ENCODE measurements at regions not wholly inside any gene's neighbourhood (a gene's known extent, or its start where the extent isn't known, plus 50 kb on each side); places are given as distances from the start of the nearest gene placed in this dataset.

DNA sequence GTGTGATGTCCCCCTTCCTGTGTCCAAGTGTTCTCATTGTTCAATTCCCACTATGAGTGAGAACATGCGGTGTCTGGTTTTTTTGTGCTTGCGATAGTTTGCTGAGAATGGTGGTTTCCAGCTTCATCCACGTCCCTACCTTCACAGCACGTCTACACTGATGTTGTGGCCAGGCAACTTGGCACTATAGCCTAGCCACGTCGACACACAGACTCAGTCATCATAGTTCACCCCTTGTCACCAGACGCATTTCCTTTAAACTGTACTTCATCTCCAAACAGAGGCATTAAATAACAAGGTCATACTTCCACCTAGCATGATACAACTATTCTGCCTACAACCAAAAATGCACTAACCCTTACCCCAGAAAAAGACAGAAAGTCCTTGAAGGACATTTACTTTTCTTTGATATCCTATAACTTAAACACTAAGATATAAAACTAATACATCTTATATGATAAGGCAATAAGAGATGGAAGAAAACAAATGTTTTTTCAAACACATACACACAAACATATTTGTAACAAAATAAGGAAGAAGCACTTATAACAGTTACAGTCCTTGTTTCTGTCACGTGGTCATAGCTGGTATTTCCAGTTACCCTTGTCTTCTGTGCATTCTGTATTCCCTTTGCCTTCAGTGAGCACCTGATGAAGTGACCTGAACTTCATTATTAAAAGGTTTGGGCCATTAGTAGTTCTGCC is 121.4 kb downstream of the KLF13 start:
- no peak for DNase-seq
- no peak overlapping the region for H3K27ac ChIP-seq
- TF ChIP-seq, protein P1, sequence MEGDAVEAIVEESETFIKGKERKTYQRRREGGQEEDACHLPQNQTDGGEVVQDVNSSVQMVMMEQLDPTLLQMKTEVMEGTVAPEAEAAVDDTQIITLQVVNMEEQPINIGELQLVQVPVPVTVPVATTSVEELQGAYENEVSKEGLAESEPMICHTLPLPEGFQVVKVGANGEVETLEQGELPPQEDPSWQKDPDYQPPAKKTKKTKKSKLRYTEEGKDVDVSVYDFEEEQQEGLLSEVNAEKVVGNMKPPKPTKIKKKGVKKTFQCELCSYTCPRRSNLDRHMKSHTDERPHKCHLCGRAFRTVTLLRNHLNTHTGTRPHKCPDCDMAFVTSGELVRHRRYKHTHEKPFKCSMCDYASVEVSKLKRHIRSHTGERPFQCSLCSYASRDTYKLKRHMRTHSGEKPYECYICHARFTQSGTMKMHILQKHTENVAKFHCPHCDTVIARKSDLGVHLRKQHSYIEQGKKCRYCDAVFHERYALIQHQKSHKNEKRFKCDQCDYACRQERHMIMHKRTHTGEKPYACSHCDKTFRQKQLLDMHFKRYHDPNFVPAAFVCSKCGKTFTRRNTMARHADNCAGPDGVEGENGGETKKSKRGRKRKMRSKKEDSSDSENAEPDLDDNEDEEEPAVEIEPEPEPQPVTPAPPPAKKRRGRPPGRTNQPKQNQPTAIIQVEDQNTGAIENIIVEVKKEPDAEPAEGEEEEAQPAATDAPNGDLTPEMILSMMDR (IDR thresholded peaks at IDR 0.05): no peak

DNA sequence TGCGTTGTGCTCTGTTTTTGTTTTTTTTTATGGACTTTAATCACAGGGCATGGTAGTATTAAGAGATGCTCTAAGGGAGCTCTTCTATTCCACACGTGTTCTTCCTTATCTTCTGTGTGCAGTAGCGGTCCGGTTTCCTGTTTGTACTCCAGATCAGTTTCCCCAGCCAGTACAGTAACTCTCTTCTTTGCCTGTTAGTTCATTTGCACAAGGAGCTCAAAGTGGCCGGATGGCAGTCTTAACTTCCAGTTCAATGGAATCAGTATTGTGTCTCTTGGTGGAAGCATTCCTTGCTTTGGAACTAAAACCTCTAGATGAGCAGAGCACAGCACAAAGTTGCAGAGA is 122.0 kb downstream of the KLF13 start:
- H3K27ac ChIP-seq: no peak overlapping the region
- intact Hi-C loops (cut with DNase I; ENCODE audit: low total_unique reads): no loop called here
- no peak overlapping the region for H3K4me3 ChIP-seq
- no peaks in the 10 kb centered on the region for H3K36me3 ChIP-seq
- peaks cover 0 to 11% (median 2%) of the 10 kb centered on the region in 4 donors for H3K4me1 ChIP-seq
- TF ChIP-seq, protein P1 (IDR thresholded peaks at IDR 0.05): no peak
- H3K27me3 ChIP-seq: no peaks in the 10 kb centered on the region
- no peak for DNase-seq
- H3K9me3 ChIP-seq: no peaks in the 10 kb centered on the region

More for the DNA sequence above, 121.4 kb downstream of the KLF13 start:
- Histone ChIP-seq H3K4me1 (peaks cover 0 to 16% (median 2%) of the 10 kb centered on the region in 4 donors), H3K9me3 (no peaks in the 10 kb centered on the region), H3K27me3 (no peaks in the 10 kb centered on the region), H3K4me3 (no peak overlapping the region), H3K36me3 (no peaks in the 10 kb centered on the region)
- intact Hi-C loops (cut with DNase I; ENCODE audit: low total_unique reads): no loop called here

DNA sequence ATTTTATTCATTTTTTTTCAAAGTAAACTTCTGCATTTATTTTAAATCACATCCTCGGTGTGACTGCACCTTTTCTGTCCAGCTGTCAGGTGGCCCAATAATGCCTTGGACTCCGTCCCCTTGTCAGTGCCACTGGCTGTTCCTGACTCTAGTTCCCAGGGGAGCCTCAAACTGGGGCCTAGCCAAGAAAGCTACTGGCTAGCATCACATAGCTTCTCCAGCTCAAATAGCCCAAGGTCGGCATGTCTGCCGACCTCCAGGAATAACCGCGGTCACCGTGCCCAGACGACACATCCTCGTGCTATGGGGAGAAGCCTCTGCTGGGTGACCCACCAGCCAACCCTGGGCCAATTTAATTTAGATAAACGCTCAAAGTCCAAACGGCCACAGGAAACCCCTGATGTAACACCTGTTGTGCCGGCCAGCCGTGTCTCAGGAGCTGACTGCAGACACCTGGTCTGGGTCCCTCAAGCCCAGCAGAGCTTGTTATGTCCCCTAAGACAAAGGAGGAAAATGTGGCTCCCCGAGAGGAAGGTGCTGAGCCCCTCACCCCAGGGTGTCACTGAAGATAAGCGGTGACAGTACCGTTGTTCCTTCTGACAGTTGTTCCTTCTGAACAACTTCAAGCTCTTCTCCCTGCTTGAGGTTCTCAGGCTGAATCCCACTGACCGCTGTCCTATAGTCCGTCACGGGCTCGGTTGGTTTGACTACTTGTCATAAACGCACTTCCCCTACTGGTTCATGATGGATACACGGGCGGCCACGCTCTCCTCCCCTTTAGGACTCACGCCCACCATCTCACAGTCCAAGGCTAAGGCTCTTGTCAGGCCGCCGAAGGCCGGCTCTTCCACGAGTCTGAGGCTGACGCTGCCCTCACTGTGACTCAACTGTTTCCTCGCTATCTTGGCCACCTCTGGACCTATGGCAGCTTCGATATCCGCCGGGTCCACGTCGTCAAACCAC is 126.2 kb downstream of the KLF13 start:
- DNase-seq: peak; percentile 45 to 84
- intact Hi-C loops (cut with DNase I; ENCODE audit: low total_unique reads): no loop called here
- TF ChIP-seq, protein P1 (IDR thresholded peaks at IDR 0.05): no peak
- Histone ChIP-seq H3K27me3 (no peaks in the 10 kb centered on the region), H3K36me3 (no peaks in the 10 kb centered on the region), H3K9me3 (no peaks in the 10 kb centered on the region), H3K27ac (no peak overlapping the region), H3K4me1 (peaks cover 0 to 24% (median 17%) of the 10 kb centered on the region in 4 donors), H3K4me3 (no peak overlapping the region)

DNA sequence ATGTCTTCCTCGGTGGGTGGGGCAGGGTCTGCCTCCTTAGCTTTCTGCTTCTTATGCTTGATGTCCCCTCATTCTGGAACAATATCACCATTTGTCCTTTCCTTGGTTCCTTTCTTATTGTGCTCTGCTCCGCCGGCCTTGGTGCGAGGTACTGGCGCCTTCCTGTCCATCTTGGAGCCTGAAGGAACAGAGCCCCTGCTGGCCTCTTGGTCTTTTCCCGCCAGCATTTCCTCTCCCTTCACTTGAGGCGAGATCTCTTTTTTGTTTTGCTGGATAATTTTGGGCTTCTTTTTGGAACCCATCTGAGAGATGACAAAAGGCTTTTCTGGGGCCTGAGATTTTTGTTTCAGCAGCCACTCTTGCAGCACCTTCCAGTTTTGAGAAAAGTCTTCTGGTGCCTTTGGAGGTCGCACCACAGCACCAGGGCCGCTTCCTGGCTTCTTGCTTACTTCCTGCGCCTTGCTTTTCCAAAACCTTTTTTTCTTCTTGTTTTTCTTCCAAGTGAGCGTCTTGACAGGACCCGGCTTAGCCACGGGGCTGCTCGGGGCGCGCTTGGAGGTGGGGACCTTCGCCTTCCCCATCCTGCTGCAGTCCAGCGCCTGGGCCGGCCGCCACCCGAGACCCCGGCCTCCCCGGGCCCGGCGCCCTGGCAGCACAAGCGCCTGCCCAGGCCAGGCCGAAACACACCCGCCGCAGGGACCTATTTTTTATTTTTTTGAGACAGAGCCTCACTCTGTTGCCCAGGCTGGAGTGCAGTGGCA is 127.1 kb downstream of the KLF13 start:
- Histone ChIP-seq H3K27ac (no peak overlapping the region), H3K9me3 (no peaks in the 10 kb centered on the region), H3K27me3 (no peaks in the 10 kb centered on the region), H3K36me3 (no peaks in the 10 kb centered on the region), H3K4me3 (no peak overlapping the region), H3K4me1 (peaks cover 0 to 31% (median 21%) of the 10 kb centered on the region in 4 donors)
- intact Hi-C loops (cut with DNase I; ENCODE audit: low total_unique reads): no loop called here
- peak in 1 of 2 donors; percentile 3 for DNase-seq
- TF ChIP-seq, protein P1 (IDR thresholded peaks at IDR 0.05): no peak

DNA sequence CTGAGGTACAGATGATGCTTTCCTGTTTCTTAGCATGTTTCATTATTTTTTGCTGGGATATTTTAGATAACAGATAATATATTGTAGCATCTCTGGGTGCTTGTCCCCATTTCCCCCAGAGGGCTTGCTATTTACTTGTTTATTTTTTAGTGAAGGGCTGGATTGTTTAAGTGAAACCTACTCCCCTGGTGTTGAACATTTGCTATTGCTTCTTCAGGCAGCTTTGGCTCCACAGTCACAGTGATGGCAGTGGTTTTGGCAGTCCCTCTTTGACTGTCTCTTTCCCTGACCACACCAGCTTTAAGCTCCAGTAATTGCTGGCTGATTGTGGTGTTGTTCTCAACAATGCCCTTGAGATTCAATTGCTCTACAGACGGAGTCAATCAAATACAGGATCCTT is 128.9 kb downstream of the KLF13 start:
- intact Hi-C loops (cut with DNase I; ENCODE audit: low total_unique reads): no loop called here
- Histone ChIP-seq H3K27ac (no peak overlapping the region), H3K9me3 (no peaks in the 10 kb centered on the region), H3K4me1 (peaks cover 0 to 33% (median 21%) of the 10 kb centered on the region in 4 donors), H3K27me3 (no peaks in the 10 kb centered on the region), H3K36me3 (no peaks in the 10 kb centered on the region), H3K4me3 (no peak overlapping the region)
- TF ChIP-seq, protein P1 (IDR thresholded peaks at IDR 0.05): no peak
- no peak for DNase-seq

Data from tibial artery (tissue), 4 donors.